ENCODE measurements at regions not wholly inside any gene's neighbourhood (a gene's known extent, or its start where the extent isn't known, plus 50 kb on each side); places are given as distances from the start of the nearest gene placed in this dataset.

DNA sequence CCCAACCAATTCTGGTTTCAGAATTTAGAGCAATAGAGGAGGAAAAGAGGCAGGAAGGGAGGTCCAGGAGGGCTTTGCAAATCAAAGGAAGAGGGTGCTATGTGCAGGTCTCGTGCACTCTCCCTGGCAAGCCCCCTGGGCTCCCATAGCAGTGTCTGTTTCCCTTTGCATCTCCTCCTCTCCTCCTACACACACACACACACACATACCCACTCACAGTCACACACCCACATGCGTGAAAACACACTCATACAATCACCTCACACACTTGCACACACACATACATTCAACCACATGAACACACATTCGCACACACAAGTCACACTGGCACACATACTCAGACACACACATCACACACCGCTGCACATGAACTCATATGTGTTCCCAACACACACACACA lies 105.3 kb downstream of the OAT start:
- no peak overlapping the region for H3K4me3 Mint-ChIP-seq
- H3K27me3 Mint-ChIP-seq (ENCODE audit: low read depth) = peaks cover 15% of the 10 kb centered on the region
- peaks cover 3% of the 10 kb centered on the region for H3K9me3 Mint-ChIP-seq
- H3K4me1 Mint-ChIP-seq = peaks cover 8% of the 10 kb centered on the region
- H3K27ac Mint-ChIP-seq = no peak overlapping the region
- H3K36me3 Mint-ChIP-seq (ENCODE audit: low read depth) = no peaks in the 10 kb centered on the region
- TF ChIP-seq, protein P1, sequence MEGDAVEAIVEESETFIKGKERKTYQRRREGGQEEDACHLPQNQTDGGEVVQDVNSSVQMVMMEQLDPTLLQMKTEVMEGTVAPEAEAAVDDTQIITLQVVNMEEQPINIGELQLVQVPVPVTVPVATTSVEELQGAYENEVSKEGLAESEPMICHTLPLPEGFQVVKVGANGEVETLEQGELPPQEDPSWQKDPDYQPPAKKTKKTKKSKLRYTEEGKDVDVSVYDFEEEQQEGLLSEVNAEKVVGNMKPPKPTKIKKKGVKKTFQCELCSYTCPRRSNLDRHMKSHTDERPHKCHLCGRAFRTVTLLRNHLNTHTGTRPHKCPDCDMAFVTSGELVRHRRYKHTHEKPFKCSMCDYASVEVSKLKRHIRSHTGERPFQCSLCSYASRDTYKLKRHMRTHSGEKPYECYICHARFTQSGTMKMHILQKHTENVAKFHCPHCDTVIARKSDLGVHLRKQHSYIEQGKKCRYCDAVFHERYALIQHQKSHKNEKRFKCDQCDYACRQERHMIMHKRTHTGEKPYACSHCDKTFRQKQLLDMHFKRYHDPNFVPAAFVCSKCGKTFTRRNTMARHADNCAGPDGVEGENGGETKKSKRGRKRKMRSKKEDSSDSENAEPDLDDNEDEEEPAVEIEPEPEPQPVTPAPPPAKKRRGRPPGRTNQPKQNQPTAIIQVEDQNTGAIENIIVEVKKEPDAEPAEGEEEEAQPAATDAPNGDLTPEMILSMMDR (IDR thresholded peaks at IDR 0.05; ENCODE audit: unreplicated experiment in 3 of 3) = no peak

GRCh38 chr10:124308811-124309210 lies 109.9 kb downstream of the OAT start:
- TF ChIP-seq, protein P1 (IDR thresholded peaks at IDR 0.05; ENCODE audit: unreplicated experiment in 3 of 3) = no peak
- Mint-ChIP-seq H3K27me3 (ENCODE audit: low read depth) (peaks cover 12% of the 10 kb centered on the region), H3K4me1 (no peaks in the 10 kb centered on the region), H3K4me3 (no peak overlapping the region), H3K27ac (no peak overlapping the region), H3K9me3 (peaks cover 6% of the 10 kb centered on the region), H3K36me3 (ENCODE audit: low read depth) (no peaks in the 10 kb centered on the region)

DNA sequence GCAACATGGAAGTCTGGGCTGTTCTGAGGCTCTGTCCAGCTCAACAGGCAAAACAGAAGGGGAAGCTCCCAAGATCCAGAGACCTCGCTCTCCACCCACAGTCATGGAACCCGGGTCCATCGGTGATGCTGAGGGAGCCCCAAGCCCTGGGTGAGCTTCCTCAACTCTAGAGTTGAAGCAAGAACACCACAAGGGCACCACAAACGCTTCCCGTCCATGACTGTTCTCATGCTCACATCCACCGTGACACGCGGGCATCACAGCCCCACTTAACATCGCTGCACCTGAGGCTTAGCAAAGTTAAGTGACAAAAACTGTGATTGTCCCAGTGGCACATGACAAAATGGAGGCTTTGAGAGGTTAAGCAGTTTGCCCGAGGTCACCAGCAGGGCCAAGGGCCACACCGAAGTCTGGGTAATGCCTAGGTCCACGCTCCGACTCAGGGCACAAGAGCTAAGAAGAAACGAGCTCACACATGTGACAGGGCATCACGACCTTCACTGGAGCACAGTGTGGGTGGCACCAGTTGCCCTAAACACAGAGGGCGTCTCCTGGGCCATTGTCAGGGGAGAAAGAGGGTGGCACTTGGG lies 110.6 kb downstream of the OAT start:
- H3K36me3 Mint-ChIP-seq (ENCODE audit: low read depth) = no peaks in the 10 kb centered on the region
- H3K9me3 Mint-ChIP-seq = peaks cover 6% of the 10 kb centered on the region
- TF ChIP-seq, protein P1 (IDR thresholded peaks at IDR 0.05; ENCODE audit: unreplicated experiment in 3 of 3) = no peak
- H3K4me1 Mint-ChIP-seq = no peaks in the 10 kb centered on the region
- H3K27me3 Mint-ChIP-seq (ENCODE audit: low read depth) = peaks cover 6% of the 10 kb centered on the region
- no peak overlapping the region for H3K27ac Mint-ChIP-seq
- no peak overlapping the region for H3K4me3 Mint-ChIP-seq

- Mint-ChIP-seq H3K9me3 (peaks cover 6% of the 10 kb centered on the region), H3K36me3 (ENCODE audit: low read depth) (no peaks in the 10 kb centered on the region), H3K4me3 (no peak overlapping the region), H3K27ac (no peak overlapping the region), H3K27me3 (ENCODE audit: low read depth) (peaks cover 6% of the 10 kb centered on the region), H3K4me1 (no peaks in the 10 kb centered on the region)
- TF ChIP-seq, protein P1 (IDR thresholded peaks at IDR 0.05; ENCODE audit: unreplicated experiment in 3 of 3) = no peak
These were observed 111.1 kb downstream of the OAT start for GRCh38 chr10:124307591-124307990.

DNA sequence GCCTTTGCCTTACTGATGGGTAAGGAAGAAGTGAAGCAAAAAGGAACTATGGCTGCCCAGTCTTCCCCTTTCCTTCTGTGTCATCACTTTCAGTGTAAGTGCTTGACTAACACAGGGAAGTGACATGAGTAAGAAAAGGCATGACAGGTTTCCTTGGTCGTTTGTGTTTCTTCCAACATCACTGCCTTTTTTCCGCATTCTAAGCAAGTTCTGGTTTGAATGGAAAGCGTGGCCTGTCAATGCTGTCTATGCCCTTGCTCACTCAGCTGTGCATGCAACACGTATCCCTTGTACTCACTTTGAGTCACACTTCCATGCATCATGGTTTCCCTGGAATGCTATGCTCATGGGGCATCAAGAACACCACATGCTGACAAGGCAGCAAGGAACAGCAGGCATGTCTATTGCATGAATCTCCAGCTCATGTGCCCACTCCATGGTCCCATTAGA lies 111.8 kb downstream of the OAT start:
- Mint-ChIP-seq H3K36me3 (ENCODE audit: low read depth) (no peaks in the 10 kb centered on the region), H3K9me3 (peaks cover 8% of the 10 kb centered on the region), H3K4me1 (no peaks in the 10 kb centered on the region), H3K27ac (no peak overlapping the region), H3K4me3 (no peak overlapping the region), H3K27me3 (ENCODE audit: low read depth) (peaks cover 6% of the 10 kb centered on the region)
- TF ChIP-seq, protein P1 (IDR thresholded peaks at IDR 0.05; ENCODE audit: unreplicated experiment in 3 of 3) = no peak

- peaks cover 6% of the 10 kb centered on the region for H3K27me3 Mint-ChIP-seq (ENCODE audit: low read depth)
- H3K9me3 Mint-ChIP-seq = peaks cover 8% of the 10 kb centered on the region
- H3K27ac Mint-ChIP-seq = no peak overlapping the region
- TF ChIP-seq, protein P1 (IDR thresholded peaks at IDR 0.05; ENCODE audit: unreplicated experiment in 3 of 3) = no peak
- no peak overlapping the region for H3K4me3 Mint-ChIP-seq
- no peaks in the 10 kb centered on the region for H3K36me3 Mint-ChIP-seq (ENCODE audit: low read depth)
- H3K4me1 Mint-ChIP-seq = no peaks in the 10 kb centered on the region
These were observed 112.2 kb downstream of the OAT start for GRCh38 chr10:124306520-124306919.

Measured in nephron (organoid).